Kidney tubule cell (primary cell): ENCODE measurements at regions not wholly inside any gene's neighbourhood (a gene's known extent, or its start where the extent isn't known, plus 50 kb on each side); places are given as distances from the start of the nearest gene placed in this dataset.

Source experiments
- DNase-seq: peaks from one replicate; pipeline ENCODE4 v3.0.0-alpha.2; 2018; ENCODE audit warnings: low spot score

- DNase-seq, result no peak
Measured at GRCh38 chr7:25889765-25890164, 262.2 kb upstream of the NFE2L3 start.

- DNase-seq, result no peak
Measured at GRCh38 chr7:25891591-25891990, 260.4 kb upstream of the NFE2L3 start.

DNA sequence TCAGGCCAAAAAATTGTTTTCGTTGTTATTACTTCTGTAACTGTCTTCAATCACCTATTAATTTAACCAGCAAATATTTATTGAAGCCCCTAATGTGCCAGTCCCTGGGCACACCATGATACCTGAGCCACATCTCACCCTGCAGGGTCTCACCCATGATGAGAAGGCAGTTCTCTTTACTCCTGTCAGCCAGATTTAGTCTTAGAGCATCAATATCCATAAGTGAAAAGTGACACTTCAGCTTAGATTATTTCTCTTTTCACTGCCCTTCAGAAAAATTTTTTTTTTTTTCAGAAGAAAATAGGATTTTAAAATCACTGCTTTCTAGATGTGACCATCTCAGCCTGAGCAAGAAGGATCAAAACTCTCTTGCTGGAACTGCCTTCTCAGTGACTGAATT is 258.6 kb upstream of the NFE2L3 start:
- DNase-seq, result no peak

GRCh38 chr7:25894002-25894901 is 257.7 kb upstream of the NFE2L3 start:
- DNase-seq, result peak; percentile 80

- DNase-seq, result peak; percentile 53
Measured at GRCh38 chr7:25894902-25895791, 256.9 kb upstream of the NFE2L3 start.

- no peak for DNase-seq
Measured at GRCh38 chr7:25895792-25896171, 256.2 kb upstream of the NFE2L3 start.

- DNase-seq, result no peak
Measured at GRCh38 chr7:25897261-25897782, 254.7 kb upstream of the NFE2L3 start.

- no peak for DNase-seq
Measured at GRCh38 chr7:25900245-25900644, 251.8 kb upstream of the NFE2L3 start.

GRCh38 chr7:25900877-25901276 is 251.1 kb upstream of the NFE2L3 start:
- DNase-seq, result no peak

GRCh38 chr7:25901658-25902057 is 250.3 kb upstream of the NFE2L3 start:
- peak; percentile 19 for DNase-seq

DNA sequence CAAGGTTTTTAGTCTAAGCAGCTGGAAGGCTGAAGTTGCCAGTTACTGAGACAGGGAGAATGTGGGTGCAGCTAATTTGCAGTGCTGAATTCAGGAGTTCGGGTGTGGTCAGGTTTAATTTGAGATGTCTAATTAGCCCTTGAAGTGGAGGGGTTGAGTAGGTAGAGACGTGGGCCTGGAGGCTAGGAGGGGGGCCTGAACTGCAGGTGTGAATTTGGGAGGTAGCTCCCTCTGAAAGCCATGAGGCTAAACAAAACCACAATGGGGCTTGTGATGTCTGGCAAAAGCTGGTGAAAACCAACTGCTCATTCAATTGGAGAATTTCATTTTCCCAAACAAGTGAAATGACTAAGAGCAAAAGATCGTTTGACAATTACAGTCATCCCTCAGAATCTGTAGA is 246.0 kb upstream of the NFE2L3 start:
- DNase-seq, result no peak

GRCh38 chr7:25906760-25907159 is 245.2 kb upstream of the NFE2L3 start:
- no peak for DNase-seq

DNA sequence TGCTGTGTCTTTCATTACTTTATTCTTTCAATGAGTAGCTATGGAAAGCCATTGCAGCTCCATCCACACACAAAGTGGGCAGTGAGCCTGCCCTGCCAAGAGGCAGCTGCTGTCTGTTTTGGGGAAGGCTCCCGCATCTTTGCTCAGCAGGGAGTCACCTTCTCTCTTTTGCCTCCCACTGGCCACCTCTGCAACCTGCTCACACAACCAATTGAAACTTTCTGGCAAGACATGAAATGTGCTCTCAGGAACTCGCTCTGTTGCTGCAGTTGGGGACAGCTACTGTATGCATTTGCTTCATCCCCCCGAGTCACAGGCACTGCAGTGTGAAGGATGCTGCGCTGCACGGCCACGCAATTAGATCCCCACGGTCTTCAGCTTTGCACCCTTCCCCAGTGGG is 244.8 kb upstream of the NFE2L3 start:
- no peak for DNase-seq

GRCh38 chr7:25907731-25908130 is 244.3 kb upstream of the NFE2L3 start:
- DNase-seq, result no peak

- no peak for DNase-seq
Measured at GRCh38 chr7:25908154-25908949, 243.6 kb upstream of the NFE2L3 start.

GRCh38 chr7:25911738-25912607 is 240.0 kb upstream of the NFE2L3 start:
- no peak for DNase-seq

- DNase-seq, result no peak
Measured at GRCh38 chr7:25913598-25914224, 238.3 kb upstream of the NFE2L3 start.

DNA sequence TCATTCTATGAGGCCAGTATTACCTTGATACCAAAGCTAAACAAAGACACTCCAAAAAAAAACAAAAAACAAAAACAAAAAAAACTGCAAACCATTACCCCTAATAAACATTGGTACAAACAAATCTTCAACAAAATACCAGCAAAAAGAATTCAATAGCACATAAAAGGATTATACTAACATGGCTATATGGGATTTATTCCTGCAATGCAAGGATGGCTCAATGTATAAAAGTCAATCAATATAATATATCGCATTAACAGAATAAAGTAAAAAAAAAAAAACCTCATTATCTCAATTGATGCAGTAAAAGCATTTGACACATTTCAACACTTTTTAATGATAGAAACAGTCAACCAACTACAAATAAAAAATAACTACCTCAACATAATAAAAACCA is 233.3 kb upstream of the NFE2L3 start:
- no peak for DNase-seq

GRCh38 chr7:25922296-25922695 is 229.7 kb upstream of the NFE2L3 start:
- peak; percentile 62 for DNase-seq

- no peak for DNase-seq
Measured at GRCh38 chr7:25923741-25924460, 228.1 kb upstream of the NFE2L3 start.
